HG03460 (cell line): ENCODE measurements at regions not wholly inside any gene's neighbourhood (a gene's known extent, or its start where the extent isn't known, plus 50 kb on each side); places are given as distances from the start of the nearest gene placed in this dataset.
"Not testable (repeated sequence)": the region's sequence is repeated elsewhere in the genome, so short reads cannot be mapped to it uniquely, and the experiment has no call there.

Source experiments
- ATAC-seq: cut with Tn5 transposase; IDR thresholded peaks from one replicate; pipeline ENCODE4 v1.9.1; 2021; ENCODE audit not compliant: unreplicated experiment

GRCh38 chr4:13922873-13923645, 295.5 kb upstream of the BOD1L1 start:
- ATAC-seq = no peak

DNA sequence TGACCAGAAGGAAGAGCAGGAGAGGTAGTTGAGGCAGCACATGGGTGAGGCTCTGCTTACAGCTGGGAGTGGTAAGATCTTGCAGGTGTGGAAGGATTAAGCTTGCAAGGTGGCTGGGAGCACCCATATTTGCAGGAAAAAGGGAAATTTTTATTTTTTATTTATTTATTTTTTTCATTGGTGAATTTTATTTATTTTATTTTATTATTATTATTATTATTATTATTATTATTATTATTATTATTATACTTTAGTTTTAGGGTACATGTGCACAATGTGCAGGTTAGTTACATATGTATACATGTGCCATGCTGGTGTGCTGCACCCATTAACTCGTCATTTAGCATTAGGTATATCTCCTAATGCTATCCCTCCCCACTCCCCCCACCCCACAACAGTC, 297.4 kb upstream of the BOD1L1 start:
- ATAC-seq = not testable (repeated sequence)

- ATAC-seq = no peak
Measured at GRCh38 chr4:13928214-13928613, 300.7 kb upstream of the BOD1L1 start.

DNA sequence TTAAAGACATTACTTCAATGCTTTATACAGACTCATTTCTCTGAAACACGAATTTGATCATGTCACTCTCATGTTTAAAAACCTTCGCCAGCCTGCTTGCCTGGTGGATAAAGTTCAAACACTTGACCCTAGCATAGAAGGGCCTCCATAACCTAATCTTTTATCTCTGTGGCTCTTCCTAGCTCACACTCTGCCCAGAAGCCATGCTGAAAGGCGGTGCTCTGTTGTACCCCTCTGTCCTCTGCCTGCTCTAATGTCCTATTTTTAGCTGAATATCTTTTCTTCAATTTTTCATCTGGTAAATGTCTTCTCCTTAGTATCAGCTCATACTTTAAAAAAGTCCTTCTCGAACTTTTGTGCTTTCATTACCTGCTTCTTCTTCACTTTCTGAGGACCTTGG, 302.6 kb upstream of the BOD1L1 start:
- no peak for ATAC-seq

DNA sequence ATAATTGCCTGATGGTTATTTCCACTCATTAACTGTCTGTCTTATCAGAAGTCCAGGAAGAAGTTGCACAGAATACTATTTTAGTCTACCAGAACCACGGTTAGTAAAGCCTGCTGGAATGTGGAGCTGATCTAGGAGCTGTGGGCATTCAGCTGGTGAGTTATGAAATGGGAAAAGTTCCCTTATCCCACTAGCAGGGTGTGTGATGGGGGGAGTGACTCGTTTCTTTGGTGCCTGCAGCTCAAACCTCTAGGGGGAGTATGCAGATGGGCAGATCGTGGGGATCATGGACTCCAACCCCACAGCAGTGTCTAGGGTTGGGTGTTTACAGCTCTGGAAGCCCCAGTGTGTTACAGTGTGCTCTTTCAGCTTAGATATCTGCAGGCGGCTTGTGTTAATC, 305.7 kb upstream of the BOD1L1 start:
- ATAC-seq = no peak

GRCh38 chr4:13938299-13938698, 310.8 kb upstream of the BOD1L1 start:
- no peak for ATAC-seq

DNA sequence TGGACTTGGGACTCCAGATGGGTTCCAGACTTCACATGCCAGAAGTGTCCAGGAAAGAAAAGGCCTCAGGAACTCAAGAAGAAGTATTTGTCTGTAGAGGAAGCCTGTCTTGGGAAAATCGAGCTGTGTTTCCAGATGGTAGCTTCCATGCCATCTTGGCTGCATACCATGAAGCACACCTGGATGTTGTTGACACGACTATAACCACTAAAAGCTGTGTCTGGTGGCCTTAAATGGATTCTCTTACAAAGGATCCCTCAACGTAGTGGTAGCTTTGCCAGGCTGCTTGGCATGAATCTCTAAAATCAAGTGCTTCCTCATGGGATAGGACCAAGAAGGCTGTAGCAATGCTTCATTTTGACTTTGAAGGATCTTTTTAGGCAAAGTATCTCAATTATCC, 313.4 kb upstream of the BOD1L1 start:
- no peak for ATAC-seq

- no peak for ATAC-seq
Measured at GRCh38 chr4:13942977-13943376, 315.5 kb upstream of the BOD1L1 start.

DNA sequence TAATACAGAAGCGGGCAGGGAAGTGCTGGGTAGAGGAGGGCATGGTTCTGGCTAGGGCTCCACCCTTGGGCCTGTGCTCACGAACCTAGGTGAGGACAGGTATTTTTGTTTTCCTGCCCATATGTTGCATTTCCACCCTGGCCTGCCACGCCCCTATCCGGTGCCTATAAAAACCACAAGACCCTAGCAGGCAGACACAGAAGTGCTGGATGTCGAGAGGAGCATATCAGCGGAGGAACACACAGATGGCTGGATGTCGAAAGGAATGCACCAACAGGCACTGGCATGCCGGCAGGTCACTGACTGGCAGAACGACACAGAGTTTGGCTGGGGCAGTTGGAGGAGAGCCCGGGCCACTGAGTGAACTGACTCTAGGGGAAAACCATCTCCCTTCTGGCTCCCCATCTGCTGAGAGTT, 316.6 kb upstream of the BOD1L1 start:
- no peak for ATAC-seq

DNA sequence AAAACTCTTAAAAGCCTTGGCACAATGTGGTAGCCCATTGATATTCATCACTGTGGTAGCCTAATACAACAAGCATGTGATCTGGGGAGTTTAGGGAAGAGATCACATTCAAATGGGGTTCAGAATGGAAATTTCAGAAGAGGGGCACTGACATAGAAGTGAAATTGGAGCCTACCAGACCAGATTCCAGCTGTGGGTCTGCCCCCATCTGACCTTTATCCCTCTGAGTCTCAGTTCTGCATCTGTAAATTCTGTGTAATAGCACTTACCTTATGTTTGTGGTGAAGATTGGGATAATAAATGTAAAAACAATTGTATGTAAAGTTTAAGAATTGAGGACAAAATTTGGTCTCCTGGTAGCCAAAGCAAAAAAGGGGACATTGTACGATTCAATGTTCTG, 320.4 kb upstream of the BOD1L1 start:
- no peak for ATAC-seq

DNA sequence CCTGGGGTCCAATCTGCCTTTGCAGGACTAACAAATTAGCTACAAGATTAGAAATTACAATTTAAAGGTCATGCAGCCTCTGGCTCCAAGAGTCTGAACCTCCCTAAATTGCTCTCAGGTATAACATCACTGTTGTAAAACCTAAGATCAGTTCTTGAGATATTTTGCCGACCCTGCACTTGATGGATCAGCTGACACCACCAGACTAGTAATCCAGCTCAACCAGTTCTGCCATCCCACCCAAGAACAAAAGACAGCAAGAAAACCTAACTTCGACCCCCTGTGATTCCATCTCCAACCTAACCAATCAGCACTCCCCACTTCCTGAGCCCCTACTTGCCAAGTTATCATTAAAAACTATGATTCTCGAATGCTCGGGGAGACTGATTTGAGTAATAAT, 323.0 kb upstream of the BOD1L1 start:
- no peak for ATAC-seq

GRCh38 chr4:13953083-13953482, 325.6 kb upstream of the BOD1L1 start:
- no peak for ATAC-seq

DNA sequence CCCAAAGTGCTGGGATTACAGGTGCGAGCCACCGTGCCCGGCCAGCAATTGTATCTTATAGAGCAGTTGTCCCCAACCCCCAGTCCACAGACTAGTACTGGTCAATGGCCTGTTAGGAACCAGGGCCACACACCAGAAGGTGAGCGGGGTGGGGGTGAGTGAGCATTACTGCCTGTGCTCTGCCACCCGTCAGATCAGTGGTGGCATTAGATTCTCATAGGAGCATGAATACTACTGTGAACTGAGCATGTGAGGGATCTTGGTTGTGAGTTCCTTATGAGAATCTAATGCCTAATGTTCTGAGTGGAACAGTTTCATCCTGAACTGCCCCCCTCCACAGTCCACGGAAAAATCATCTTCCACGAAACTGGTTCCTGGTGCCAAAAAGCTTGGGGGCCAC, 328.0 kb upstream of the BOD1L1 start:
- no peak for ATAC-seq

DNA sequence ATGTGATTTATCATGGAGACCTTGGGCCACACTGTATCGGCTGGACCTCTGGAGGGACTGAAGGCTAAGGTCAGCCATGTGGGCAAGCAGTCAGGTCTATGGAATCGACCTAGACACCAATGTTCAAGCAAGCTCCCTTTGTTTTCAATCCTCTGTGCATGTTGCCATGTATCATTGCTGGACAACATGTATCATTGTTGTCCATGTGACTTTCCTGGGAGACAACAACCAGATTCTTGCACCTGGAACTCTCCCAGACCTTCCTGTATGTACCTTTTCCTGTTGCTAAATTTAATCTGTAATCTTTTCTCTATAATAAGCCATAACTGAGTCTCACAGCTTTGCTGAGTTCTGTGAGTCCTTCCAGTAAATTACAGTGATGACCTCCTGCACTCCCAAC, 329.4 kb upstream of the BOD1L1 start:
- no peak for ATAC-seq

DNA sequence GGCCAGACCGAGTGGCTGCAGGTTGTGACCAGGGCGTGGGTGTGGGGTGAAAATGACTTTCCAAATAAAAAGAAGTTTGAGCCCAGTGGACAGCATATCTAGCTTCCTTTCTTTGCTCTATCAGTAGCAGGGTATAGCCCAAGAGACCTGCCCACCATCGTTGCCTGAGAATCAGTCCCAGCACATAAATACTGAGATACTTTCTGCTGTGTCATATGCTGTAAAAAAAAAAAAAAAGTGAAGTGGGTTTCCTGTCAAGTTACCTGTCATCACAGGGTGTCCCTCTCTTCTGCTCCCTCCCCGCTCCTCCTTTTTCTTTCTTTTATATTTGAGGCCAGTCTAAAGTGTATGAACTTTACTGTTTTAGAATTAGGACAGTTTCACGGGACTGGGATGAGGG, 330.3 kb upstream of the BOD1L1 start:
- ATAC-seq = no peak

DNA sequence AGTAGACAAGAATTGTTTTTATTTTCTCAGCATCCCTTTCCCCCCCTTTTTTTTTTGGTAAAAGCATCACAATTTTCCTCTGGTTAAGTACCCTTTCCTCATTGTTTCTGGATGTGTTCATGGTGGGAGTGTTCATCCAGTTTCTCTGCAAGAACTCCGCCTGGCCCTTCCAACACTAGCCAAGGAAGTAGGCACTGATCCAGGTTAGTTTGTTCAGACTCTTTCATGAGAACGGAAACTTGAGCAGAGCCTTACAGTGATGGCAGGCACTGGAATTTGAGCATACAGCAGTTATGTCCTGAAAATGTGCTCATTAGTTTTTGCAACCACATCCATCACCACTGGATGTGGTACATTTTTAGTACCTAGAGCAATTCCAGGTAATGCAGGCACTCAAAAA, 336.1 kb upstream of the BOD1L1 start:
- no peak for ATAC-seq

DNA sequence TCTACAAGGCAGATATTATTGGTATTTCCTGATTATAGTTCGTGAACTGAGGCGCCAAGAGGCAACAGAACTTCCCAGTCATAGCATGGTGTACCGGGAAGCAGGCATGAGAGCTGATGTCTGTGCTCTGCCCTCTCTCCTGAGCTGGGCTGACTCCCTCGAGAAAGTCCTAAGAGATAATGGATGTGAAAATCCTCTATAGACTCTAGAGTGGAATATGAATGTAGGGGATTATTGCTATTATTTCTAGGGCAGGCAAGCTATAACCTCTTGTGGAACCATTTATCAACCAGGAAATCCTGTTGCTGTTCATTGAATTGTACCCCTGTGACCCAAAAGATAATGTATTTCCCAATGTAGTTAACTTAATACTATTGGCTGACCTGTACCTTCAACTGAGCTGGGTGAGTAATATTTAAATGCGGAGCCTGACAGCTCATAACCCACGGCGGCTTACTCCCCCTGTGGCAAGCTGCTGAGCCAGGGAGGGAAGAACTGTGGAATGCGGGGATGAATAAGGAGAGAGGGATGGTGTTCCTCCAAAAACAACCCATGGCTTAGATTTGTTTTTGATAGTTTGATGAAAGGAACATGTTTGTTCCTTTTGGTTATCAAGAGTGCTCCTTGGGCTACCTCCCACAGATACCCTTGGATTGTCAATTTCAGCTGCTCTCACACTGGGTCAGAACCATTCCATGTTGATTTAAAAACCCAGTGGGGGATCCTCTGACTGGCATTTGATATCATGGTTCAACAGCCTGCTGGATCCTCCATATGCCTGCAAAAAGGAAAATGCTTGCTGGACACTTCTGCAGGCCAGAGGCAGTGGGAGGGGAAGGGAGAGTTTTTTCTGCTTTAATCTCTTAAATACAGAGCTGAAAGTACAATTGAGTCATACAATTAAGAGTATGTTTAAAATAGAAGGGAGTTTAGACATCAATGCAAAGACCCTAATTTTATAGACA, 339.0 kb upstream of the BOD1L1 start:
- ATAC-seq = no peak

- no peak for ATAC-seq
Measured at GRCh38 chr4:13968723-13969122, 341.2 kb upstream of the BOD1L1 start.

GRCh38 chr4:13970349-13970748, 342.8 kb upstream of the BOD1L1 start:
- no peak for ATAC-seq

GRCh38 chr4:13977746-13978145, 350.2 kb upstream of the BOD1L1 start:
- no peak for ATAC-seq

GRCh38 chr4:13980317-13981310, 353.1 kb upstream of the BOD1L1 start:
- ATAC-seq = peak; percentile 78
